ENCODE measurements at regions not wholly inside any gene's neighbourhood (a gene's known extent, or its start where the extent isn't known, plus 50 kb on each side); places are given as distances from the start of the nearest gene placed in this dataset.

DNA sequence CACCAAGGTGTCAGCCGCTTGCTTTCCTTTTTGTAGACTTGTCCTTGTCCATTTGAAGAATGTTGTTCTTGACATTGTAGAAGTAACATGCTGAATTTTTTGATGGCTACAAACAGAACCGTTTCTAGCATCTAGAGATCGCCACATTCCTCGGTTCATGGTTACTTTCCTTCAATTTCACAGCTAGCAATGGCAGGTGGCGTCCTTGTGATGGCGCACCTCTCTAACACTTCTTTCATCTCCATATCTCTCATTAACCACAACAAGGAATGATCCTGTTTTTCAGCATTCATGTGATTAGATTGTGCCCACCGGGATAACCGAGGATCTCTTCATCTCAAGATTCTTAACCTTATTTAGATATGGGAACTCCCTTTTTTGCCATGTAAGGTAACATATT is 2129.8 kb downstream of the NCAM2 start:
- 21% methylated on average over 8 of the region's 8 CpGs for WGBS (ENCODE audit: missing lambda C conversion rate)
- TF ChIP-seq BHLHE40 (IDR thresholded peaks at IDR 0.05; ENCODE audit: low read depth, low read length) (no peak), CBX2 (IDR thresholded peaks at IDR 0.05; ENCODE audit: borderline replicate concordance, low read depth) (no peak), MAZ (IDR thresholded peaks at IDR 0.05; ENCODE audit: borderline replicate concordance, low read depth, low read length) (no peak)
- TF ChIP-seq, protein P1, sequence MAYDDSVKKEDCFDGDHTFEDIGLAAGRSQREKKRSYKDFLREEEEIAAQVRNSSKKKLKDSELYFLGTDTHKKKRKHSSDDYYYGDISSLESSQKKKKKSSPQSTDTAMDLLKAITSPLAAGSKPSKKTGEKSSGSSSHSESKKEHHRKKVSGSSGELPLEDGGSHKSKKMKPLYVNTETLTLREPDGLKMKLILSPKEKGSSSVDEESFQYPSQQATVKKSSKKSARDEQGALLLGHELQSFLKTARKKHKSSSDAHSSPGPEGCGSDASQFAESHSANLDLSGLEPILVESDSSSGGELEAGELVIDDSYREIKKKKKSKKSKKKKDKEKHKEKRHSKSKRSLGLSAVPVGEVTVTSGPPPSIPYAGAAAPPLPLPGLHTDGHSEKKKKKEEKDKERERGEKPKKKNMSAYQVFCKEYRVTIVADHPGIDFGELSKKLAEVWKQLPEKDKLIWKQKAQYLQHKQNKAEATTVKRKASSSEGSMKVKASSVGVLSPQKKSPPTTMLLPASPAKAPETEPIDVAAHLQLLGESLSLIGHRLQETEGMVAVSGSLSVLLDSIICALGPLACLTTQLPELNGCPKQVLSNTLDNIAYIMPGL (CRISPR knock-in tag; IDR thresholded peaks at IDR 0.05; ENCODE audit: borderline replicate concordance) = no peak
- Histone ChIP-seq H3K4me2 (no peak overlapping the region), H3K4me1 (no peaks in the 10 kb centered on the region), H3K4me3 (no peak overlapping the region), H3K9me3 (no peaks in the 10 kb centered on the region), H3K27ac (no peak overlapping the region)
- no peak for FAIRE-seq
- ATAC-seq = no peak
- DNase-seq (ENCODE audit: low read depth in 1 of 2, low spot score in 1 of 2) = no peak
- ChIA-PET POLR2A (no interaction called here), CTCF (no interaction called here)

DNA sequence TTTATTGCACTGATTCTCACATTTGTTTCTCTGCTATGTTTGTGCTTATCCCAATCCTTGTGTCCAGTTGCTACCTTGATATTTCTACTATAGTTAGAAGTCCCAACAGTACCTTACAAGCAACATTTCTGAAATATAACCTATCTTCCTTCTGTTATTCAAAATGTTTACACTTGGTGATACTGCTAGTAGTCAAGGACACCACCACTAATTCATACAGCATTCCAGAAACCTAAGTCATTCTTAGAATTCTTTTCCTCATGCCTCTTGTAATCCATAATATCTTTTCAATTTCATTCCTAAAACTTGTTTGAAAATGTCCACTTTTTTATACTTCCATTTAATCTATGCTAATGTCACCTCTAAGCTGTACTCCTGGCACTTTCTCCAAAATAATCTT is 2132.1 kb downstream of the NCAM2 start:
- ATAC-seq (no peak), FAIRE-seq (no peak), DNase-seq (ENCODE audit: low read depth in 1 of 2, low spot score in 1 of 2) (no peak)
- Histone ChIP-seq H3K27ac (no peak overlapping the region), H3K9me3 (no peaks in the 10 kb centered on the region), H3K4me2 (no peak overlapping the region), H3K4me3 (no peak overlapping the region), H3K4me1 (no peaks in the 10 kb centered on the region)
- ChIA-PET POLR2A (no interaction called here), CTCF (no interaction called here)
- TF ChIP-seq, protein P2, sequence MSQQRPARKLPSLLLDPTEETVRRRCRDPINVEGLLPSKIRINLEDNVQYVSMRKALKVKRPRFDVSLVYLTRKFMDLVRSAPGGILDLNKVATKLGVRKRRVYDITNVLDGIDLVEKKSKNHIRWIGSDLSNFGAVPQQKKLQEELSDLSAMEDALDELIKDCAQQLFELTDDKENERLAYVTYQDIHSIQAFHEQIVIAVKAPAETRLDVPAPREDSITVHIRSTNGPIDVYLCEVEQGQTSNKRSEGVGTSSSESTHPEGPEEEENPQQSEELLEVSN (IDR thresholded peaks at IDR 0.05; ENCODE audit: borderline replicate concordance, low read depth) = no peak
- TF ChIP-seq, protein P3, sequence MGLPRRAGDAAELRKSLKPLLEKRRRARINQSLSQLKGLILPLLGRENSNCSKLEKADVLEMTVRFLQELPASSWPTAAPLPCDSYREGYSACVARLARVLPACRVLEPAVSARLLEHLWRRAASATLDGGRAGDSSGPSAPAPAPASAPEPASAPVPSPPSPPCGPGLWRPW (IDR thresholded peaks at IDR 0.05) = no peak
- no peak for TF ChIP-seq CHD2 (IDR thresholded peaks at IDR 0.05; ENCODE audit: low read length, partially characterized antibody)
- no peak for TF ChIP-seq CEBPB (IDR thresholded peaks at IDR 0.05)
- TF ChIP-seq, protein P4, sequence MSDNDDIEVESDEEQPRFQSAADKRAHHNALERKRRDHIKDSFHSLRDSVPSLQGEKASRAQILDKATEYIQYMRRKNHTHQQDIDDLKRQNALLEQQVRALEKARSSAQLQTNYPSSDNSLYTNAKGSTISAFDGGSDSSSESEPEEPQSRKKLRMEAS (IDR thresholded peaks at IDR 0.05) = no peak
- no peak for TF ChIP-seq NFE2L2 (conservative IDR thresholded peaks at IDR 0.05; ENCODE audit: low read length)
- TF ChIP-seq RCOR1 (IDR thresholded peaks at IDR 0.05; ENCODE audit: low read depth, low read length) = no peak
- TF ChIP-seq RFX5 (IDR thresholded peaks at IDR 0.05) = no peak
- no peak for TF ChIP-seq ZC3H11A (IDR thresholded peaks at IDR 0.05)

DNA sequence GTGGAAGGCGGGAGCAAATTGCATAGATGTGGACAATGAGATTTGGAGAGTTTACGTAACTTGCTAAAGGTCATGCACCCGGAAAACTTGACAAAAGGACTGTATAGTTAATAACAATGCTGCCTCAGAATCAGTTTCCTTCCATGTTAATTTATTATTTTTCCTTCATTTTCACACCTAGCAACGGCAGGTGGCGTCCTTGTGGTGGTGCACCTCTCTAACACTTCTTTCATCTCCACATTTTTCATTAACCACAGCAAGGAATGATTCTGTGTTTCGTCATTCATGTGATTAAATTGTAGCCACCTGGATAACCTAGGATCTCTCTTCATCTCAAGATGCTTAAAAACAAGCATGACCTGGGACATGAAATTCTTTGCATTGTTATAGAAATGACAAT is 2133.0 kb downstream of the NCAM2 start:
- Histone ChIP-seq H3K9me3 (no peaks in the 10 kb centered on the region), H3K4me3 (no peak overlapping the region), H3K4me2 (no peak overlapping the region), H3K4me1 (no peaks in the 10 kb centered on the region), H3K27ac (no peak overlapping the region)
- no peak for DNase-seq (ENCODE audit: low read depth in 1 of 2, low spot score in 1 of 2)
- TF ChIP-seq ESRRA (IDR thresholded peaks at IDR 0.05; ENCODE audit: borderline replicate concordance, low read length) (no peak), ZC3H11A (IDR thresholded peaks at IDR 0.05) (no peak), CHD4 (IDR thresholded peaks at IDR 0.05; ENCODE audit: borderline replicate concordance) (no peak), SMC3 (IDR thresholded peaks at IDR 0.05) (no peak), HDAC2 (IDR thresholded peaks at IDR 0.05) (no peak), RFX5 (IDR thresholded peaks at IDR 0.05) (no peak), FOSL2 (IDR thresholded peaks at IDR 0.05) (no peak), FOSL2 (CRISPR knock-in tag; IDR thresholded peaks at IDR 0.05) (no peak), EHF (CRISPR knock-in tag; IDR thresholded peaks at IDR 0.05) (no peak), CHD2 (IDR thresholded peaks at IDR 0.05; ENCODE audit: low read length, partially characterized antibody) (no peak), MAFK (IDR thresholded peaks at IDR 0.05; ENCODE audit: partially characterized antibody) (no peak), KDM5A (IDR thresholded peaks at IDR 0.05) (no peak)
- TF ChIP-seq, protein P5, sequence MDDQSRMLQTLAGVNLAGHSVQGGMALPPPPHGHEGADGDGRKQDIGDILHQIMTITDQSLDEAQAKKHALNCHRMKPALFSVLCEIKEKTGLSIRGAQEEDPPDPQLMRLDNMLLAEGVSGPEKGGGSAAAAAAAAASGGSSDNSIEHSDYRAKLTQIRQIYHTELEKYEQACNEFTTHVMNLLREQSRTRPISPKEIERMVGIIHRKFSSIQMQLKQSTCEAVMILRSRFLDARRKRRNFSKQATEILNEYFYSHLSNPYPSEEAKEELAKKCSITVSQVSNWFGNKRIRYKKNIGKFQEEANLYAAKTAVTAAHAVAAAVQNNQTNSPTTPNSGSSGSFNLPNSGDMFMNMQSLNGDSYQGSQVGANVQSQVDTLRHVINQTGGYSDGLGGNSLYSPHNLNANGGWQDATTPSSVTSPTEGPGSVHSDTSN (IDR thresholded peaks at IDR 0.05) = no peak
- TF ChIP-seq, protein P6, sequence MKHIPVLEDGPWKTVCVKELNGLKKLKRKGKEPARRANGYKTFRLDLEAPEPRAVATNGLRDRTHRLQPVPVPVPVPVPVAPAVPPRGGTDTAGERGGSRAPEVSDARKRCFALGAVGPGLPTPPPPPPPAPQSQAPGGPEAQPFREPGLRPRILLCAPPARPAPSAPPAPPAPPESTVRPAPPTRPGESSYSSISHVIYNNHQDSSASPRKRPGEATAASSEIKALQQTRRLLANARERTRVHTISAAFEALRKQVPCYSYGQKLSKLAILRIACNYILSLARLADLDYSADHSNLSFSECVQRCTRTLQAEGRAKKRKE (CRISPR knock-in tag; IDR thresholded peaks at IDR 0.05; ENCODE audit: low read depth) = no peak
- TF ChIP-seq, protein P1 (CRISPR knock-in tag; IDR thresholded peaks at IDR 0.05; ENCODE audit: borderline replicate concordance) = no peak
- TF ChIP-seq, protein P7, sequence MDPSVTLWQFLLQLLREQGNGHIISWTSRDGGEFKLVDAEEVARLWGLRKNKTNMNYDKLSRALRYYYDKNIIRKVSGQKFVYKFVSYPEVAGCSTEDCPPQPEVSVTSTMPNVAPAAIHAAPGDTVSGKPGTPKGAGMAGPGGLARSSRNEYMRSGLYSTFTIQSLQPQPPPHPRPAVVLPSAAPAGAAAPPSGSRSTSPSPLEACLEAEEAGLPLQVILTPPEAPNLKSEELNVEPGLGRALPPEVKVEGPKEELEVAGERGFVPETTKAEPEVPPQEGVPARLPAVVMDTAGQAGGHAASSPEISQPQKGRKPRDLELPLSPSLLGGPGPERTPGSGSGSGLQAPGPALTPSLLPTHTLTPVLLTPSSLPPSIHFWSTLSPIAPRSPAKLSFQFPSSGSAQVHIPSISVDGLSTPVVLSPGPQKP (IDR thresholded peaks at IDR 0.05; ENCODE audit: low read depth, low read length) = no peak
- CTCF ChIA-PET = no interaction called here
- 15% methylated on average over 6 of the region's 6 CpGs for WGBS (ENCODE audit: missing lambda C conversion rate)
- POLR2A ChIA-PET = no interaction called here
- ATAC-seq = no peak
- FAIRE-seq = no peak
